ENCODE measurements at regions not wholly inside any gene's neighbourhood (a gene's known extent, or its start where the extent isn't known, plus 50 kb on each side); places are given as distances from the start of the nearest gene placed in this dataset.

DNA sequence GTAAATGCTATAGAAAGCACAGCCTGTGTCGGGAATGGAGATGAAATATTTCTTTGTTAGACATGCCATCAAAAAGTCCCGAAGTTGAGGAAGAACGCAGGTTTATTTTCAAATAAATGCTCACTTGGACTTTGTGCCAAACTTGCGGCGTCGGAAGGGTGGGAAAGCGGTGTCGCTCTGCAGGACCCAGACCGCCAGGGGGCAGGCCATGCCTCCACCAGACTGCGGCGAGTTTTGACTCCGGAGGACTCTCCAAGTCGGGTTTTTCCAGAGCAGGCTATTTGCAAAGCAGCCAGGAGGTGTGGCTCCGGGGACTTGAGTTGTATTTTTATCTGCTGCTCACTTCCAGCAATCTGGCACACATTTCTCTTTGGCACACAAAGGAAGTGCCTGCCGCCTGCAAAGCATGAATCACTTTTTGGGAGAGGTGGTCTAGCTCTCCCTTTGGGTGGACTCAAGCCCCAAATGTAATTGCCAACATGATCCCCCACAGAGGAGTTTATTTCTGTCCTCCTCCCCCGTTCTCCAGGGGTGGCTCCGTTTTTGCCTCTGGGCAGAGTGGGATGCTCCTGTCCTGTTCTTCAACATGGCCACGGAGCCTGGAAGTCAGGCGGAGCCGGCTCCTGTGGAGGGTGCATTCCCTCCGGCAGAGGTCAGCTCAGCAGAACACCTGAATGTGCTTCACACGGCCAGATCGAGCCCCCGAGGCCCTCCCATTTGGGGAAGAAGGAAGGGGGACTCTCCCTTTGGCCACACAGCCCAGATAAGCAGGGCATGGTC lies 82.3 kb upstream of the GPR26 start (continued):
- TF ChIP-seq ATAD3A (CRISPR knock-in tag; IDR thresholded peaks at IDR 0.05) (no peak), CENPT (CRISPR knock-in tag; IDR thresholded peaks at IDR 0.05; ENCODE audit: low read depth) (no peak), KDM2A (CRISPR knock-in tag; IDR thresholded peaks at IDR 0.05; ENCODE audit: borderline replicate concordance, low read depth) (peak; percentile 66; the same call in 1 of the 2 replicates), ZMYM4 (CRISPR knock-in tag; IDR thresholded peaks at IDR 0.05) (no peak), CEBPB (IDR thresholded peaks at IDR 0.05; ENCODE audit: borderline replicate concordance, low read depth, low read length) (no peak), CCAR2 (optimal IDR thresholded peaks at IDR 0.05; ENCODE audit: low read depth, low read length) (no peak), RARG (CRISPR knock-in tag; IDR thresholded peaks at IDR 0.05; ENCODE audit: low read depth) (no peak), MYC (CRISPR knock-in tag; IDR thresholded peaks at IDR 0.05; ENCODE audit: borderline replicate concordance) (no peak), MED1 (CRISPR knock-in tag; IDR thresholded peaks at IDR 0.05) (no peak), ZNF350 (CRISPR knock-in tag; IDR thresholded peaks at IDR 0.05; ENCODE audit: borderline replicate concordance, low read depth) (no peak), GZF1 (CRISPR knock-in tag; IDR thresholded peaks at IDR 0.05) (no peak), ZNF619 (CRISPR knock-in tag; IDR thresholded peaks at IDR 0.05) (no peak), YEATS2 (CRISPR knock-in tag; IDR thresholded peaks at IDR 0.05; ENCODE audit: borderline replicate concordance) (no peak; the same call in 1 of the 2 replicates), BCL6 (CRISPR knock-in tag; IDR thresholded peaks at IDR 0.05) (no peak), HNRNPLL (IDR thresholded peaks at IDR 0.05; ENCODE audit: low read depth, low read length, poor library complexity, severe bottlenecking) (no peak), U2AF2 (IDR thresholded peaks at IDR 0.05; ENCODE audit: low read depth, low read length) (no peak), CAMTA2 (CRISPR knock-in tag; IDR thresholded peaks at IDR 0.05; ENCODE audit: borderline replicate concordance) (no peak), ZNF33A (CRISPR knock-in tag; IDR thresholded peaks at IDR 0.05; ENCODE audit: borderline replicate concordance) (no peak)
- TF ChIP-seq, protein P1, sequence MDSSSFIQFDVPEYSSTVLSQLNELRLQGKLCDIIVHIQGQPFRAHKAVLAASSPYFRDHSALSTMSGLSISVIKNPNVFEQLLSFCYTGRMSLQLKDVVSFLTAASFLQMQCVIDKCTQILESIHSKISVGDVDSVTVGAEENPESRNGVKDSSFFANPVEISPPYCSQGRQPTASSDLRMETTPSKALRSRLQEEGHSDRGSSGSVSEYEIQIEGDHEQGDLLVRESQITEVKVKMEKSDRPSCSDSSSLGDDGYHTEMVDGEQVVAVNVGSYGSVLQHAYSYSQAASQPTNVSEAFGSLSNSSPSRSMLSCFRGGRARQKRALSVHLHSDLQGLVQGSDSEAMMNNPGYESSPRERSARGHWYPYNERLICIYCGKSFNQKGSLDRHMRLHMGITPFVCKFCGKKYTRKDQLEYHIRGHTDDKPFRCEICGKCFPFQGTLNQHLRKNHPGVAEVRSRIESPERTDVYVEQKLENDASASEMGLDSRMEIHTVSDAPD (CRISPR knock-in tag; IDR thresholded peaks at IDR 0.05) = no peak
- TF ChIP-seq, protein P2, sequence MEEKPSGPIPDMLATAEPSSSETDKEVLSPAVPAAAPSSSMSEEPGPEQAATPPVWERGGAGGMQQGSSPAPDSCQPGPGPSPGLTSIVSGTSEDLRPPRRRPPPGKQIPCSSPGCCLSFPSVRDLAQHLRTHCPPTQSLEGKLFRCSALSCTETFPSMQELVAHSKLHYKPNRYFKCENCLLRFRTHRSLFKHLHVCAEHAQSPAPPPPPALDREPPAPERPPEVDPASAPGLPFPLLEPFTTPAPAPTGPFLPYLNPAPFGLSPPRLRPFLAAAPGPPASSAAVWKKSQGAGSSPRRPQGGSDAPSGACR (CRISPR knock-in tag; IDR thresholded peaks at IDR 0.05) = no peak
- TF ChIP-seq, protein P3, sequence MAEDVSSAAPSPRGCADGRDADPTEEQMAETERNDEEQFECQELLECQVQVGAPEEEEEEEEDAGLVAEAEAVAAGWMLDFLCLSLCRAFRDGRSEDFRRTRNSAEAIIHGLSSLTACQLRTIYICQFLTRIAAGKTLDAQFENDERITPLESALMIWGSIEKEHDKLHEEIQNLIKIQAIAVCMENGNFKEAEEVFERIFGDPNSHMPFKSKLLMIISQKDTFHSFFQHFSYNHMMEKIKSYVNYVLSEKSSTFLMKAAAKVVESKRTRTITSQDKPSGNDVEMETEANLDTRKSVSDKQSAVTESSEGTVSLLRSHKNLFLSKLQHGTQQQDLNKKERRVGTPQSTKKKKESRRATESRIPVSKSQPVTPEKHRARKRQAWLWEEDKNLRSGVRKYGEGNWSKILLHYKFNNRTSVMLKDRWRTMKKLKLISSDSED (CRISPR knock-in tag; IDR thresholded peaks at IDR 0.05) = no peak
- TF ChIP-seq, protein P4, sequence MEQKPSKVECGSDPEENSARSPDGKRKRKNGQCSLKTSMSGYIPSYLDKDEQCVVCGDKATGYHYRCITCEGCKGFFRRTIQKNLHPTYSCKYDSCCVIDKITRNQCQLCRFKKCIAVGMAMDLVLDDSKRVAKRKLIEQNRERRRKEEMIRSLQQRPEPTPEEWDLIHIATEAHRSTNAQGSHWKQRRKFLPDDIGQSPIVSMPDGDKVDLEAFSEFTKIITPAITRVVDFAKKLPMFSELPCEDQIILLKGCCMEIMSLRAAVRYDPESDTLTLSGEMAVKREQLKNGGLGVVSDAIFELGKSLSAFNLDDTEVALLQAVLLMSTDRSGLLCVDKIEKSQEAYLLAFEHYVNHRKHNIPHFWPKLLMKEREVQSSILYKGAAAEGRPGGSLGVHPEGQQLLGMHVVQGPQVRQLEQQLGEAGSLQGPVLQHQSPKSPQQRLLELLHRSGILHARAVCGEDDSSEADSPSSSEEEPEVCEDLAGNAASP (CRISPR knock-in tag; IDR thresholded peaks at IDR 0.05; ENCODE audit: borderline replicate concordance) = no peak
- TF ChIP-seq, protein P5, sequence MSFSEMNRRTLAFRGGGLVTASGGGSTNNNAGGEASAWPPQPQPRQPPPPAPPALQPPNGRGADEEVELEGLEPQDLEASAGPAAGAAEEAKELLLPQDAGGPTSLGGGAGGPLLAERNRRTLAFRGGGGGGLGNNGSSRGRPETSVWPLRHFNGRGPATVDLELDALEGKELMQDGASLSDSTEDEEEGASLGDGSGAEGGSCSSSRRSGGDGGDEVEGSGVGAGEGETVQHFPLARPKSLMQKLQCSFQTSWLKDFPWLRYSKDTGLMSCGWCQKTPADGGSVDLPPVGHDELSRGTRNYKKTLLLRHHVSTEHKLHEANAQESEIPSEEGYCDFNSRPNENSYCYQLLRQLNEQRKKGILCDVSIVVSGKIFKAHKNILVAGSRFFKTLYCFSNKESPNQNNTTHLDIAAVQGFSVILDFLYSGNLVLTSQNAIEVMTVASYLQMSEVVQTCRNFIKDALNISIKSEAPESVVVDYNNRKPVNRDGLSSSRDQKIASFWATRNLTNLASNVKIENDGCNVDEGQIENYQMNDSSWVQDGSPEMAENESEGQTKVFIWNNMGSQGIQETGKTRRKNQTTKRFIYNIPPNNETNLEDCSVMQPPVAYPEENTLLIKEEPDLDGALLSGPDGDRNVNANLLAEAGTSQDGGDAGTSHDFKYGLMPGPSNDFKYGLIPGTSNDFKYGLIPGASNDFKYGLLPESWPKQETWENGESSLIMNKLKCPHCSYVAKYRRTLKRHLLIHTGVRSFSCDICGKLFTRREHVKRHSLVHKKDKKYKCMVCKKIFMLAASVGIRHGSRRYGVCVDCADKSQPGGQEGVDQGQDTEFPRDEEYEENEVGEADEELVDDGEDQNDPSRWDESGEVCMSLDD (CRISPR knock-in tag; IDR thresholded peaks at IDR 0.05; ENCODE audit: borderline replicate concordance) = no peak

Measured in HepG2 (cell line).